Adrenal gland (tissue), 5 donors: ENCODE measurements at regions not wholly inside any gene's neighbourhood (a gene's known extent, or its start where the extent isn't known, plus 50 kb on each side); places are given as distances from the start of the nearest gene placed in this dataset.

Source experiments
- POLR2A ChIP-seq, 2 donors: fragments of 450-650 bp; IDR thresholded peaks; one replicate each; pipeline ENCODE4 v1.6.1; 2017; ENCODE audit warnings: antibody characterized with exemption in 2 of 2, mild to moderate bottlenecking in 2 of 2, moderate library complexity in 1 of 2
- TF ChIP-seq, protein P1 (sequence below), 6 experiments: fragments of 450-650 bp in 4 of 6; fragments of 200-600 bp in 2 of 6; sonication (generic) in 1 of 6; IDR thresholded peaks; 1 replicate in 5 of 6; 2 replicates in 1 of 6; pipeline versions ENCODE4 v1.5.1 to v1.8.0; 2016 to 2021; ENCODE audit warnings: antibody characterized with exemption in 6 of 6, mild to moderate bottlenecking in 2 of 6, moderate library complexity in 1 of 6
- donor health status: DM: no; HTN: no; CAD: no.

DNA sequence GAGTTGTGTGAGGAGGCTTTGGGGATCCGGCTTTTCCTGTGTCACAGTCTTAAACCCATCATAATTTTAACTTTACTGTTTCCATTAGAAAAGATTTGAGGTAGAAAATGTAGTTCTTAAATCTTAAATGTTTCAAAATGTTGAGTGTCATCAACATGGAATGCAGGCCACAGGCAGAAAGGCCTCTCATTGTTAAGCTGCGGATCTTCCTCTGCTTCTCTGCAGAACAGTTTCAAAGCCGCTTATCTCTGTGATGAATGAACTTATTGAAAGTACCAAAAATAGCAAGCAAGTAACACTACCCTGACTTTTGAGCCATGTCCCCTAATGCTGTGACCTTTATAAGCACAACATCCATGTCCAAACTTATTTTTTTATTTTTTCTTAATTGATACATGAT lies 1645.8 kb downstream of the DPP10 start:
- TF ChIP-seq, protein P1, sequence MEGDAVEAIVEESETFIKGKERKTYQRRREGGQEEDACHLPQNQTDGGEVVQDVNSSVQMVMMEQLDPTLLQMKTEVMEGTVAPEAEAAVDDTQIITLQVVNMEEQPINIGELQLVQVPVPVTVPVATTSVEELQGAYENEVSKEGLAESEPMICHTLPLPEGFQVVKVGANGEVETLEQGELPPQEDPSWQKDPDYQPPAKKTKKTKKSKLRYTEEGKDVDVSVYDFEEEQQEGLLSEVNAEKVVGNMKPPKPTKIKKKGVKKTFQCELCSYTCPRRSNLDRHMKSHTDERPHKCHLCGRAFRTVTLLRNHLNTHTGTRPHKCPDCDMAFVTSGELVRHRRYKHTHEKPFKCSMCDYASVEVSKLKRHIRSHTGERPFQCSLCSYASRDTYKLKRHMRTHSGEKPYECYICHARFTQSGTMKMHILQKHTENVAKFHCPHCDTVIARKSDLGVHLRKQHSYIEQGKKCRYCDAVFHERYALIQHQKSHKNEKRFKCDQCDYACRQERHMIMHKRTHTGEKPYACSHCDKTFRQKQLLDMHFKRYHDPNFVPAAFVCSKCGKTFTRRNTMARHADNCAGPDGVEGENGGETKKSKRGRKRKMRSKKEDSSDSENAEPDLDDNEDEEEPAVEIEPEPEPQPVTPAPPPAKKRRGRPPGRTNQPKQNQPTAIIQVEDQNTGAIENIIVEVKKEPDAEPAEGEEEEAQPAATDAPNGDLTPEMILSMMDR (IDR thresholded peaks at IDR 0.05), result no peak
- TF ChIP-seq POLR2A (IDR thresholded peaks at IDR 0.05), result no peak
